ENCODE measurements at regions not wholly inside any gene's neighbourhood (a gene's known extent, or its start where the extent isn't known, plus 50 kb on each side); places are given as distances from the start of the nearest gene placed in this dataset.

DNA sequence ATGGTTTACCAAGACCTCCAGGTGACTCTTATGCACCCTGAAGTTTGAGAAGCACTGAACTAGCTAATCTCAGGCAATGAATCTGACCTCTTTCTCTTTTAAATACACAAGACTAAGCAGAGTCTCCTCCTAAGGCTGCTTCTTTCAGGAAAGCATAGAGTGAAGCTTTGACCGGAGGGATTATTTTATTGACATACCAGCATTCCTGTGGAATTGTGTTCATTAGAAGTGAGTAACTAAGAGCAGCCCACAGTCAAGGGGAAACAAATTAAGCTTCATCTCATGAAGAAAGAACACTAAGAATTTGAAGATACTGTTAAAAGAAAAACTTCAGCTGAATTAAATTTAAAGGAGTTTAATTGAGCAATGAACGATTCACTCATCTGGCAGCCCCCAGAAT lies 963.5 kb downstream of the NTRK3 start (continued):
- no peak for TF ChIP-seq SP1 (IDR thresholded peaks at IDR 0.05; ENCODE audit: low read depth, low read length)

DNA sequence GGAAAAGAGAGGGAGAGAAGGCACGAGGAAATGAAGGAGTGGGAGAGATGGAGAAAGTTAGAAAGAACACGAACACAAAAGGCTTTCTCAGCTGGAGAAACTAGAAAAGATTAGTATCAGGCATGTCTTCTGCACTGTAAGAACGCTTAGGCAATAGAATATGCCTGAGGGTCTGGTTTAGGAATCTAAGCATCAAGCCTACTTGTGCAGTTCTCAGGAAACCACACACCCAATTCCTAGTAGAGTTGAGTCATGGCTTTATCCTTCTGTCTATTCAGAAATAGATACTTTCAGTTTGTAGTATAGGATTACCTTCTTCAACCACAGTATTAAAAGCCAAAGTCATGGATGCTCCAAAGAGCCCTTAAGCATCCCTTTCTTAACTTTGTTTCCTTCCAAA lies 969.4 kb downstream of the NTRK3 start:
- no peaks in the 10 kb centered on the region for H3K23me2 ChIP-seq (ENCODE audit: low read depth, low read length)
- no peak overlapping the region for H2AFZ ChIP-seq (ENCODE audit: low read length)
- no peak for FAIRE-seq
- no peaks in the 10 kb centered on the region for H3K79me1 ChIP-seq (ENCODE audit: low read depth, low read length)
- H4K8ac ChIP-seq (ENCODE audit: extremely low read depth, insufficient read depth, low read length), result no peak overlapping the region
- H3K23ac ChIP-seq (ENCODE audit: insufficient read length), result no peak overlapping the region
- H3K4me1 ChIP-seq (replicated peaks in 1 of 4; ENCODE audit: control insufficient read depth in 3 of 4, insufficient read depth in 4 of 4, low read length in 3 of 4), result no peaks in the 10 kb centered on the region
- no peak overlapping the region for H3K14ac ChIP-seq (ENCODE audit: insufficient read length)
- no peak overlapping the region for H3K4me2 ChIP-seq (ENCODE audit: insufficient read depth in 1 of 2, low read depth in 2 of 2, low read length in 2 of 2)
- no peak overlapping the region for H3K18ac ChIP-seq (ENCODE audit: extremely low read depth, low read length)
- no peak overlapping the region for H3K4me3 ChIP-seq (ENCODE audit: extremely low read depth in 1 of 4, insufficient read depth in 2 of 4, low read depth in 3 of 4, low read length in 4 of 4)
- WGBS, 2 experiments (ENCODE audit: extremely low coverage in 1 of 2, insufficient coverage in 1 of 2, insufficient read length in 1 of 2, insufficient replicate concordance in 2 of 2, low coverage in 1 of 2, low lambda C conversion rate in 2 of 2, missing lambda C conversion rate in 1 of 2), result 92% methylated on average over 3 of the region's 3 CpGs; no CpG with 5 or more reads in 1 of the 2 experiments
- no peaks in the 10 kb centered on the region for H3K79me2 ChIP-seq (ENCODE audit: control insufficient read depth in 1 of 2, insufficient read depth in 2 of 2, low read length in 2 of 2)
- ChIA-PET POLR2A (ENCODE audit: partially characterized antibody) (no interaction called here), CTCF (ENCODE audit: partially characterized antibody) (no interaction called here)
- no peak overlapping the region for H3K27ac ChIP-seq (ENCODE audit: low read depth, low read length)
- no peaks in the 10 kb centered on the region; a peak in 1 of 8 replicates for H3K36me3 ChIP-seq (ENCODE audit: control insufficient read depth in 2 of 4, insufficient read depth in 4 of 4, low read length in 3 of 4)
- no peak overlapping the region for H2BK20ac ChIP-seq (ENCODE audit: low read length)
- no peak for DNase-seq (ENCODE audit: low read depth in 1 of 2, low spot score in 2 of 2)
- TF ChIP-seq HDAC2 (IDR thresholded peaks at IDR 0.05; ENCODE audit: borderline replicate concordance in 1 of 2, low read depth in 2 of 2, low read length in 2 of 2) (no peak), POU5F1 (IDR thresholded peaks at IDR 0.05; ENCODE audit: low read depth, low read length) (no peak), TBP (IDR thresholded peaks at IDR 0.05; ENCODE audit: low read depth, low read length) (no peak), SIN3A (conservative IDR thresholded peaks at IDR 0.05 in 1 of 2, IDR thresholded peaks at IDR 0.05 in 1 of 2; ENCODE audit: low read depth in 1 of 2, low read length in 2 of 2) (no peak), YY1 (IDR thresholded peaks at IDR 0.05; ENCODE audit: low read depth, low read length) (no peak), BACH1 (IDR thresholded peaks at IDR 0.05; ENCODE audit: low read length) (no peak), POLR2AphosphoS5 (IDR thresholded peaks at IDR 0.05; ENCODE audit: low read depth, low read length) (no peak), JUN (IDR thresholded peaks at IDR 0.05; ENCODE audit: low read depth, low read length) (no peak), TAF1 (IDR thresholded peaks at IDR 0.05; ENCODE audit: low read depth, low read length) (no peak)
- TF ChIP-seq, protein P1, sequence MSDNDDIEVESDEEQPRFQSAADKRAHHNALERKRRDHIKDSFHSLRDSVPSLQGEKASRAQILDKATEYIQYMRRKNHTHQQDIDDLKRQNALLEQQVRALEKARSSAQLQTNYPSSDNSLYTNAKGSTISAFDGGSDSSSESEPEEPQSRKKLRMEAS (IDR thresholded peaks at IDR 0.05), result no peak
- no peak overlapping the region for H2BK120ac ChIP-seq (replicated peaks; ENCODE audit: low read depth, low read length)
- H2BK5ac ChIP-seq (ENCODE audit: low read depth, low read length), result no peak overlapping the region
- no peak overlapping the region for H2AK5ac ChIP-seq (ENCODE audit: low read depth, low read length)
- H3K9ac ChIP-seq (replicated peaks in 1 of 4; ENCODE audit: extremely low read depth in 1 of 4, low read depth in 3 of 4, low read length in 3 of 4), result no peak overlapping the region
- no peaks in the 10 kb centered on the region for H3K9me3 ChIP-seq (ENCODE audit: insufficient read depth in 2 of 2, low read depth in 1 of 2, low read length in 1 of 2)
- no peaks in the 10 kb centered on the region for H4K20me1 ChIP-seq (replicated peaks in 1 of 2; ENCODE audit: control insufficient read depth in 1 of 2, insufficient read depth in 2 of 2, low read length in 2 of 2)
- H2BK12ac ChIP-seq (ENCODE audit: low read depth, low read length), result no peak overlapping the region
- no peaks in the 10 kb centered on the region for H3K27me3 ChIP-seq (replicated peaks in 1 of 4; ENCODE audit: control insufficient read depth in 3 of 4, extremely low read depth in 1 of 4, insufficient read depth in 3 of 4, low read length in 3 of 4)
- no peak overlapping the region for H2BK15ac ChIP-seq (ENCODE audit: low read length)
- no peak overlapping the region for H3K4ac ChIP-seq (replicated peaks; ENCODE audit: insufficient read length, low read depth, low read length)
- no peak overlapping the region for H4K5ac ChIP-seq (ENCODE audit: insufficient read length, low read depth, low read length)
- no peak overlapping the region for H3K56ac ChIP-seq (replicated peaks; ENCODE audit: insufficient read length, low read depth, low read length)
- no peak overlapping the region for H4K91ac ChIP-seq (replicated peaks; ENCODE audit: insufficient read length, low read length)
